ENCODE measurements at regions not wholly inside any gene's neighbourhood (a gene's known extent, or its start where the extent isn't known, plus 50 kb on each side); places are given as distances from the start of the nearest gene placed in this dataset.
A peak's percentile ranks its signal among the peaks of the same experiment; 100 is the strongest.

DNA sequence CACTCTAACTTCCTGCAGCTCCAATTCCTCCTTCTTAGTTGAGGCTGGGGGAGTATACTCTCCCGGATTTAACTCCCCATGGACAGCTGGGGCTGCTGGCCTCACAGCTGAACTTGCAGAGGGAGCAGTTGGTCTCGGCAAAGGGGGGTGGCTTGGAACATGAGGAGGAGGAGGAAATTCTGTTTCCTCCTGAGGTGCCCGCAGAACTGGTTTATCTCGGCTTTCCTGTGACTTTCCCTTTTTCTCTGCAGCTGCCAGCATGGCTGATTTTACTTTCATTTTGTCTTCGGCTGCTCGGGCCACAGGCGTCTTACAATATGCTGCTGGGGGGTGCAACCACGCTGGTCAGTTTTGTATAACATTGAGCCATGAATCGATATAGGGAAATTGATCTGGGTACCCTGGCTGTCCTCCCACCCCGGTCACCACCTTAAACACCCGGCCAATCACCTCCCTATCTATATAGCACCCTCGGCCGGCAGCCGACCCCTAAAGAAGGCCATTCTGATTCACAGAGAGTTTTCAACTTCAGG lies 1317.6 kb downstream of the TMEM121 start:
- Histone ChIP-seq H3K9ac (ENCODE audit: low read depth in 1 of 2, low read length in 2 of 2) (peak overlapping the region; percentile 87 to 93), H3K9me3 (ENCODE audit: control insufficient read depth in 2 of 2, low read length in 2 of 2) (no peaks in the 10 kb centered on the region), H3K27ac (ENCODE audit: low read depth in 2 of 2, low read length in 2 of 2) (peak overlapping the region; percentile 95 to 97)

GRCh38 chr14:106844608-106845285 lies 1318.4 kb downstream of the TMEM121 start:
- Histone ChIP-seq H3K36me3 (ENCODE audit: control insufficient read depth in 2 of 2, insufficient read depth in 2 of 2, low read length in 2 of 2) (no peaks in the 10 kb centered on the region), H3K27me3 (ENCODE audit: control insufficient read depth in 2 of 2, insufficient read depth in 2 of 2, low read length in 2 of 2) (no peaks in the 10 kb centered on the region), H3K4me1 (ENCODE audit: control insufficient read depth in 2 of 2, insufficient read depth in 2 of 2, low read length in 2 of 2) (peaks cover 19 to 23% of the 10 kb centered on the region in 2 donors), H3K9ac (ENCODE audit: low read depth in 1 of 2, low read length in 2 of 2) (peak overlapping the region; percentile 87 to 93), H3K27ac (ENCODE audit: low read depth in 2 of 2, low read length in 2 of 2) (peak overlapping the region; percentile 95 to 97), H3K4me3 (ENCODE audit: low read length in 2 of 2) (peak overlapping the region; percentile 75 to 93), H3K9me3 (ENCODE audit: control insufficient read depth in 2 of 2, low read length in 2 of 2) (no peaks in the 10 kb centered on the region)

More for the DNA sequence above, 1317.6 kb downstream of the TMEM121 start:
- Histone ChIP-seq H3K27me3 (ENCODE audit: control insufficient read depth in 2 of 2, insufficient read depth in 2 of 2, low read length in 2 of 2) (no peaks in the 10 kb centered on the region), H3K36me3 (ENCODE audit: control insufficient read depth in 2 of 2, insufficient read depth in 2 of 2, low read length in 2 of 2) (no peaks in the 10 kb centered on the region), H3K4me3 (ENCODE audit: low read length in 2 of 2) (peak overlapping the region; percentile 75 to 93), H3K4me1 (ENCODE audit: control insufficient read depth in 2 of 2, insufficient read depth in 2 of 2, low read length in 2 of 2) (peaks cover 19 to 23% of the 10 kb centered on the region in 2 donors)

DNA sequence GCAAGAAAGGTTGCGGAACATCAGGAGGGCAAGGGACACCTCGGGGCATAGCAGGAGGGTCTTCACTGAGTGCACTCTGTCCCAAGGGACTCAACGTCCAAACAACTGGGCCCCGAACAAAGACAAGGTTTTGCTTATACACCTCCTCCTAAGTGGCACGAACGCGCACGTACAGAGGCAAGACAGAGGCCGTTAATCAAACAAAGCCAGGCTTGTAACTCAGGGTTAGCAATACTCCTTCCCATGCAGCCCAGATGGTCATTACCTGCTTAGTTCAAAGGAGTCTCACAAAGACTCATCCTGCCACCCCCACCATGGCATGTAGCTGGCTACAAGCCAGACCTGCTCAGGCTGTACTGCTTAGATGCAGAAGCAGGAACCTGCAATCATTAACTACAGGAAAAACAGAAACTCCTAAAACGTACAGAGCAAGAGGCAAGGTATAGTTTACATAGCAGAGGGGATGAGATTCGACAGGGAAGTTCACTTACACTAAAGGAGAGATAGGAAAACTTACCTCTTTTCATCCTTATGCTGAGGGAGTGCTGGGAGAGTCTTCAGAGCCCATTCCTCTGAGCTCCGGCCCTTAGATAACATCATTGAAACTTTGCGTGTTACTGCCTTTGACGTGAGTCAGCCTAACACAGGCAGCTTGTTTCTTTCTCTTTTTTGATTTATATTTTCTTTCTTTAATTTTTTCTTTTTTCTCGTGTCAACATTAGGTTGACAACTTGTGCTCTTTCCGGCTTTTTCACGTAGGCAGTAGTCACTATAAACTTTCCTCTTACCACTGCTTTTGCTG lies 1319.1 kb downstream of the TMEM121 start:
- no peaks in the 10 kb centered on the region for H3K27me3 ChIP-seq (ENCODE audit: control insufficient read depth in 2 of 2, insufficient read depth in 2 of 2, low read length in 2 of 2)
- no peaks in the 10 kb centered on the region for H3K9me3 ChIP-seq (ENCODE audit: control insufficient read depth in 2 of 2, low read length in 2 of 2)
- H3K27ac ChIP-seq (ENCODE audit: low read depth in 2 of 2, low read length in 2 of 2) = peak overlapping the region; percentile 95 to 97
- H3K9ac ChIP-seq (ENCODE audit: low read depth in 1 of 2, low read length in 2 of 2) = peak overlapping the region; percentile 87 to 93
- H3K4me3 ChIP-seq (ENCODE audit: low read length in 2 of 2) = peak overlapping the region; percentile 75 to 93
- no peaks in the 10 kb centered on the region for H3K36me3 ChIP-seq (ENCODE audit: control insufficient read depth in 2 of 2, insufficient read depth in 2 of 2, low read length in 2 of 2)
- peaks cover 19 to 23% of the 10 kb centered on the region in 2 donors for H3K4me1 ChIP-seq (ENCODE audit: control insufficient read depth in 2 of 2, insufficient read depth in 2 of 2, low read length in 2 of 2)

DNA sequence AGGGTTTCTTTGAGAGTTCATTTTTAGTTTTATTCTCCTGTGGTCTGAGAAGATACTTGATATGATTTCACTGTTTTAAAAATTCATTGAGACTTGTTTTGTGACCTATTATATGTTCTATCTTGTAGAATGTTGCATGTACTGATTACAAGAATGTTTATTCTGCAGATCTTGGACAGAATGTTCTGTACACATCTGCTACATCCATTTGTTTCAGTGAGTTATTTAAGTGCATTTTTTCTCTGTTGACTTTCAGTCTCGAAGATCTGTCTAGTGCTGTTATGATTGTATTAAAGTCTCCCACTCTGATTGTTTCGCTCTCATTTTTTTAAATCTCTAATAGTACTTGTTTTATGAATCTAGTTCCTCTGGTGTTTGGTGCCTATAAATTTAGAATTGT lies 1319.8 kb downstream of the TMEM121 start:
- Histone ChIP-seq H3K27ac (ENCODE audit: low read depth in 2 of 2, low read length in 2 of 2) (peak overlapping the region; percentile 95 to 97), H3K9me3 (ENCODE audit: control insufficient read depth in 2 of 2, low read length in 2 of 2) (no peaks in the 10 kb centered on the region), H3K36me3 (ENCODE audit: control insufficient read depth in 2 of 2, insufficient read depth in 2 of 2, low read length in 2 of 2) (no peaks in the 10 kb centered on the region), H3K4me1 (ENCODE audit: control insufficient read depth in 2 of 2, insufficient read depth in 2 of 2, low read length in 2 of 2) (peaks cover 19 to 29% of the 10 kb centered on the region in 2 donors), H3K27me3 (ENCODE audit: control insufficient read depth in 2 of 2, insufficient read depth in 2 of 2, low read length in 2 of 2) (no peaks in the 10 kb centered on the region), H3K9ac (ENCODE audit: low read depth in 1 of 2, low read length in 2 of 2) (peak overlapping the region; percentile 87 to 93), H3K4me3 (ENCODE audit: low read length in 2 of 2) (peak overlapping the region; percentile 75 to 93)

GRCh38 chr14:106848330-106849121 lies 1322.1 kb downstream of the TMEM121 start:
- Histone ChIP-seq H3K9me3 (ENCODE audit: control insufficient read depth in 2 of 2, low read length in 2 of 2) (no peaks in the 10 kb centered on the region), H3K9ac (ENCODE audit: low read depth in 1 of 2, low read length in 2 of 2) (no peak overlapping the region), H3K4me1 (ENCODE audit: control insufficient read depth in 2 of 2, insufficient read depth in 2 of 2, low read length in 2 of 2) (peaks cover 13 to 25% of the 10 kb centered on the region in 2 donors), H3K4me3 (ENCODE audit: low read length in 2 of 2) (peak overlapping the region in 1 of 2 donors; percentile 3), H3K36me3 (ENCODE audit: control insufficient read depth in 2 of 2, insufficient read depth in 2 of 2, low read length in 2 of 2) (no peaks in the 10 kb centered on the region), H3K27me3 (ENCODE audit: control insufficient read depth in 2 of 2, insufficient read depth in 2 of 2, low read length in 2 of 2) (no peaks in the 10 kb centered on the region), H3K27ac (ENCODE audit: low read depth in 2 of 2, low read length in 2 of 2) (peak overlapping the region in 1 of 2 donors; percentile 12)

GRCh38 chr14:106850913-106851825 lies 1324.8 kb downstream of the TMEM121 start:
- H3K36me3 ChIP-seq (ENCODE audit: control insufficient read depth in 2 of 2, insufficient read depth in 2 of 2, low read length in 2 of 2) = no peaks in the 10 kb centered on the region
- peaks cover 4 to 15% of the 10 kb centered on the region in 2 donors for H3K4me1 ChIP-seq (ENCODE audit: control insufficient read depth in 2 of 2, insufficient read depth in 2 of 2, low read length in 2 of 2)
- no peak overlapping the region for H3K27ac ChIP-seq (ENCODE audit: low read depth in 2 of 2, low read length in 2 of 2)
- no peaks in the 10 kb centered on the region for H3K27me3 ChIP-seq (ENCODE audit: control insufficient read depth in 2 of 2, insufficient read depth in 2 of 2, low read length in 2 of 2)
- H3K4me3 ChIP-seq (ENCODE audit: low read length in 2 of 2) = peak overlapping the region in 1 of 2 donors; percentile 44
- H3K9ac ChIP-seq (ENCODE audit: low read depth in 1 of 2, low read length in 2 of 2) = peak overlapping the region in 1 of 2 donors; percentile 37
- H3K9me3 ChIP-seq (ENCODE audit: control insufficient read depth in 2 of 2, low read length in 2 of 2) = no peaks in the 10 kb centered on the region

- Histone ChIP-seq H3K27ac (ENCODE audit: low read depth in 2 of 2, low read length in 2 of 2) (peak overlapping the region; percentile 52 to 57), H3K9ac (ENCODE audit: low read depth in 1 of 2, low read length in 2 of 2) (peak overlapping the region in 1 of 2 donors; percentile 49), H3K4me3 (ENCODE audit: low read length in 2 of 2) (peak overlapping the region; percentile 30 to 38), H3K4me1 (ENCODE audit: control insufficient read depth in 2 of 2, insufficient read depth in 2 of 2, low read length in 2 of 2) (peaks cover 0 to 9% of the 10 kb centered on the region in 2 donors), H3K27me3 (ENCODE audit: control insufficient read depth in 2 of 2, insufficient read depth in 2 of 2, low read length in 2 of 2) (peaks cover 0 to 4% of the 10 kb centered on the region in 2 donors), H3K36me3 (ENCODE audit: control insufficient read depth in 2 of 2, insufficient read depth in 2 of 2, low read length in 2 of 2) (no peaks in the 10 kb centered on the region), H3K9me3 (ENCODE audit: control insufficient read depth in 2 of 2, low read length in 2 of 2) (no peaks in the 10 kb centered on the region)
Observed at GRCh38 chr14:106872611-106873446, 1346.4 kb downstream of the TMEM121 start.

- Histone ChIP-seq H3K9me3 (ENCODE audit: control insufficient read depth in 2 of 2, low read length in 2 of 2) (no peaks in the 10 kb centered on the region), H3K9ac (ENCODE audit: low read depth in 1 of 2, low read length in 2 of 2) (no peak overlapping the region), H3K4me1 (ENCODE audit: control insufficient read depth in 2 of 2, insufficient read depth in 2 of 2, low read length in 2 of 2) (peaks cover 0 to 9% of the 10 kb centered on the region in 2 donors), H3K36me3 (ENCODE audit: control insufficient read depth in 2 of 2, insufficient read depth in 2 of 2, low read length in 2 of 2) (no peaks in the 10 kb centered on the region), H3K27ac (ENCODE audit: low read depth in 2 of 2, low read length in 2 of 2) (no peak overlapping the region), H3K4me3 (ENCODE audit: low read length in 2 of 2) (no peak overlapping the region), H3K27me3 (ENCODE audit: control insufficient read depth in 2 of 2, insufficient read depth in 2 of 2, low read length in 2 of 2) (peaks cover 0 to 4% of the 10 kb centered on the region in 2 donors)
Observed at GRCh38 chr14:106874350-106874749, 1348.0 kb downstream of the TMEM121 start.
